Keratinocyte (primary cell): ENCODE measurements at regions not wholly inside any gene's neighbourhood (a gene's known extent, or its start where the extent isn't known, plus 50 kb on each side); places are given as distances from the start of the nearest gene placed in this dataset.
"Not testable (repeated sequence)": the region's sequence is repeated elsewhere in the genome, so short reads cannot be mapped to it uniquely, and the experiment has no call there.

Source experiments
- DNase-seq: peaks from one replicate; pipeline ENCODE4 v3.0.0-alpha.2; 2011; ENCODE audit warnings: low read depth, missing footprints, low spot score
- FAIRE-seq: peaks from 2 replicates; lab custom pipeline; 2011; peaks lifted over from hg19 to GRCh38; lab: Jason Lieb, UNC
- H2AFZ ChIP-seq: 2 replicates; pipeline ENCODE4 v1.6.0; 2012; ENCODE audit warnings: low read length, control low read depth, inconsistent platforms; ENCODE audit not compliant: control insufficient read depth
- H3K27ac ChIP-seq: 2 replicates; pipeline ENCODE4 v1.5.1; 2011; ENCODE audit warnings: low read length; ENCODE audit not compliant: control insufficient read depth, insufficient read depth
- H3K27me3 ChIP-seq: 3 replicates; pipeline ENCODE4 v1.6.0; 2011; ENCODE audit warnings: low read length; ENCODE audit not compliant: control insufficient read depth, insufficient read depth; ENCODE audit errors: extremely low read depth
- H3K36me3 ChIP-seq, 2 experiments: 2 replicates in 1 of 2; 3 replicates in 1 of 2; pipeline ENCODE4 v1.5.1; 2011; ENCODE audit warnings: low read length in 2 of 2, mild to moderate bottlenecking in 1 of 2; ENCODE audit not compliant: control insufficient read depth in 2 of 2, insufficient read depth in 2 of 2; ENCODE audit errors: extremely low read depth in 1 of 2
- H3K4me1 ChIP-seq: 3 replicates; pipeline ENCODE4 v1.5.1; 2011; ENCODE audit warnings: low read length; ENCODE audit not compliant: control insufficient read depth, insufficient read depth; ENCODE audit errors: extremely low read depth
- H3K4me2 ChIP-seq: 3 replicates; pipeline ENCODE4 v1.6.0; 2011; ENCODE audit warnings: low read depth, low read length; ENCODE audit not compliant: control insufficient read depth, insufficient read depth; ENCODE audit errors: extremely low read depth
- H3K4me3 ChIP-seq, 3 experiments: fragments of 200-600 bp in 1 of 3; sonication (generic) in 1 of 3; 2 replicates in 2 of 3; 3 replicates in 1 of 3; pipeline ENCODE4 v1.5.1; 2011 to 2016; ENCODE audit warnings: low read length in 3 of 3, mild to moderate bottlenecking in 3 of 3, control low read depth in 2 of 3, inconsistent platforms in 1 of 3, low read depth in 1 of 3, mixed read lengths in 1 of 3, mixed run types in 1 of 3, moderate library complexity in 1 of 3; ENCODE audit not compliant: control insufficient read depth in 2 of 3, insufficient read depth in 2 of 3; ENCODE audit errors: extremely low read depth in 1 of 3
- H3K79me2 ChIP-seq: 2 replicates; pipeline ENCODE4 v1.6.0; 2012; ENCODE audit warnings: low read length; ENCODE audit not compliant: control insufficient read depth, insufficient read depth
- H3K9ac ChIP-seq: 3 replicates; pipeline ENCODE4 v1.6.0; 2011; ENCODE audit warnings: low read length; ENCODE audit not compliant: control insufficient read depth, insufficient read depth; ENCODE audit errors: extremely low read depth
- H3K9me1 ChIP-seq: 3 replicates; pipeline ENCODE4 v1.6.0; 2011; ENCODE audit warnings: low read length; ENCODE audit not compliant: control insufficient read depth, insufficient read depth; ENCODE audit errors: extremely low read depth
- H3K9me3 ChIP-seq: 2 replicates; pipeline ENCODE4 v1.5.1; 2012; ENCODE audit warnings: low read depth, low read length; ENCODE audit not compliant: control insufficient read depth
- H4K20me1 ChIP-seq: 3 replicates; pipeline ENCODE4 v1.6.0; 2011; ENCODE audit warnings: low read length; ENCODE audit not compliant: control insufficient read depth, insufficient read depth; ENCODE audit errors: extremely low read depth
- EZH2 ChIP-seq: IDR thresholded peaks from one replicate; pipeline ENCODE4 v1.6.1; 2012; ENCODE audit warnings: inconsistent platforms, mild to moderate bottlenecking, low read length, moderate library complexity
- dilution Hi-C: fragments of 300-500 bp; cut with MboI; formaldehyde crosslinking; loops from one replicate; pipeline ENCODE4 v1.7.0; 2020; ENCODE audit warnings: low sequenced_read_pairs; ENCODE audit not compliant: extremely low pct_ligation_motif_present
- TF ChIP-seq, protein P1 (sequence below), 3 experiments: IDR thresholded peaks in 1 of 3; conservative IDR thresholded peaks in 1 of 3; optimal IDR thresholded peaks in 1 of 3; 2 replicates in 2 of 3; 3 replicates in 1 of 3; pipeline versions ENCODE3 to v1.5.1; 2011; ENCODE audit warnings: low read length in 3 of 3, mild to moderate bottlenecking in 3 of 3, moderate library complexity in 2 of 3, control low read depth in 1 of 3, inconsistent platforms in 1 of 3; ENCODE audit not compliant: insufficient read depth in 2 of 3; ENCODE audit errors: extremely low read depth in 1 of 3

DNA sequence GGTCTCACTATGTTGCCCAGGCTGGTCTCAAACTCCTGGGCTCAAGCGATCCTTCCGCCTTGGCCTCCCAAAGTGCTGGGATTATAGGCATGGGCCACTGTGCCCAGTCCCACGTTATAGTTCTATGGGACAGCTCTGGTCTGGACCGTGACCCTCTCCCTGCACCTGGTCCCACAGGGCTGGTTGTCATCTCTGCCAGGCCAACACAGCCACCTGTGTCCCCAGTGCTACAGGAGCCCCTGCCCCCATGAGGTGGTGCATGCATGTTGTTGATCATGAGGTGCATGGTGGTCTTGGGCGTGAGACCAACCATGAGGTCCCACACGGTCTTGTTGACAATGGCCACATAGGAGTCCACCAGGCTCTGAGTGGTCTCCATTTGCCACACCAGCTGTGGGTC, 51.0 kb upstream of the UBE2Q2 start:
- H3K27ac ChIP-seq, H3K36me3 ChIP-seq, FAIRE-seq, H3K9me3 ChIP-seq, H3K4me2 ChIP-seq, H3K4me3 ChIP-seq, H2AFZ ChIP-seq, H3K4me1 ChIP-seq, dilution Hi-C loops, H3K79me2 ChIP-seq, DNase-seq, H4K20me1 ChIP-seq, H3K9ac ChIP-seq, H3K27me3 ChIP-seq, H3K9me1 ChIP-seq: not testable (repeated sequence)

DNA sequence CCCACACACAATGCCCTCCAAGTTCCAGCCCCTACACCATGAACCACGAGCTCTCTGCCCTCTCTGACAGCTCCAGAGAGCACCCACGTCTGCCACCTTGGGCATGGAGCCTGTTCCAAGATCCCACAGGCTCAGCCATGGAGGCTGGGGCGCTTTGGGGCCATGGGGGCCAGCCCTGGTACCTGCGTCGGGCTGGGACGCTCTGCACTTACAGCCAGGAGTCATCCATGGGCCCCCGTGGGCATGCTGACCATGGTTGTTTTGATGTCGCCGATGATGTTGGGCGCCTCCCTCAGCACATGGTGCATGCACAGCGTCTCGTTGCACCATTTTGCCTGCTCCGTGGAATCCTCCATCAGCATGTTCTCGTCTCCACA, 51.9 kb upstream of the UBE2Q2 start:
- Histone ChIP-seq H3K27me3 (peaks cover 7% of the 10 kb centered on the region), H3K4me2 (no peak overlapping the region), H3K9me1 (no peaks in the 10 kb centered on the region), H3K9ac (no peak overlapping the region), H3K9me3 (no peaks in the 10 kb centered on the region), H3K4me1 (peaks cover 1% of the 10 kb centered on the region), H3K4me3 (no peak overlapping the region), H2AFZ (no peak overlapping the region), H3K79me2 (no peaks in the 10 kb centered on the region), H3K27ac (no peak overlapping the region), H4K20me1 (no peaks in the 10 kb centered on the region), H3K36me3 (no peaks in the 10 kb centered on the region)
- DNase-seq (no peak), FAIRE-seq (no peak)
- dilution Hi-C loops, result no loop called here
- TF ChIP-seq, protein P1, sequence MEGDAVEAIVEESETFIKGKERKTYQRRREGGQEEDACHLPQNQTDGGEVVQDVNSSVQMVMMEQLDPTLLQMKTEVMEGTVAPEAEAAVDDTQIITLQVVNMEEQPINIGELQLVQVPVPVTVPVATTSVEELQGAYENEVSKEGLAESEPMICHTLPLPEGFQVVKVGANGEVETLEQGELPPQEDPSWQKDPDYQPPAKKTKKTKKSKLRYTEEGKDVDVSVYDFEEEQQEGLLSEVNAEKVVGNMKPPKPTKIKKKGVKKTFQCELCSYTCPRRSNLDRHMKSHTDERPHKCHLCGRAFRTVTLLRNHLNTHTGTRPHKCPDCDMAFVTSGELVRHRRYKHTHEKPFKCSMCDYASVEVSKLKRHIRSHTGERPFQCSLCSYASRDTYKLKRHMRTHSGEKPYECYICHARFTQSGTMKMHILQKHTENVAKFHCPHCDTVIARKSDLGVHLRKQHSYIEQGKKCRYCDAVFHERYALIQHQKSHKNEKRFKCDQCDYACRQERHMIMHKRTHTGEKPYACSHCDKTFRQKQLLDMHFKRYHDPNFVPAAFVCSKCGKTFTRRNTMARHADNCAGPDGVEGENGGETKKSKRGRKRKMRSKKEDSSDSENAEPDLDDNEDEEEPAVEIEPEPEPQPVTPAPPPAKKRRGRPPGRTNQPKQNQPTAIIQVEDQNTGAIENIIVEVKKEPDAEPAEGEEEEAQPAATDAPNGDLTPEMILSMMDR (optimal IDR thresholded peaks at IDR 0.05 in 1 of 3, IDR thresholded peaks at IDR 0.05 in 1 of 3, conservative IDR thresholded peaks at IDR 0.05 in 1 of 3; ENCODE audit: extremely low read depth in 1 of 3, insufficient read depth in 2 of 3, low read length in 3 of 3), result no peak
- no peak for TF ChIP-seq EZH2

DNA sequence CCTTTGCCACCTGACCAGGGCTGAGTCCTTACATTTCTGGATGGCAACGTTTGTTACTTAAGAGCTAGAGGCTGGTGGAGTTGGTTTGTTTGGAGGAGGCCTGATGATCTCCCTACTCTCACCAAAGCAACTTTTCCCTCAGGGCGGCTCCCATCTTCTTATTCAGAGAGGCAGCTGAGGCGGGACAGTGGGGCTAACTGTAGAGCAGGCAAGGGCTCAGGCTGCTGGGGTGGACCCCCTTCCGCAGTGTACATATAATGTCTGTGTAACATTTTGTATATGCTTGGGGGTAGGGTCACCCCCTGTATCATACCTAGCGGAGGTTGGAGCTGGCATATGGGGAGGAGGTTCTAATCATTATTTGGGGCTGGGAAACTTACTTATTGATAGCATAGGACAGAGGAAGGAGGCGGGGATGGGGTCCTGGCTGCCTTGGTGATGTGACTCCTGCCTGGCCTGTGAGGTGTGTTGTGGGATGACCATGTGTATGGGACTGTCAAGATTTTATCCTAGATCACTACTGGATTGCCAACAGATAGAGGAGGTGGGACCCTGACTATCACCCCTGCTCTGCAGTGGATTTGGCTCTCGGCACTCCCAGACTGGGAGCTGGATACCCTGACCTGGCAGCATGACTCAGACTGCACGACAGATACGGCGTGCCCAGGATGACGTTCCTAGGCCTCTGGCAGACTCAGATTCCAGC, 52.5 kb upstream of the UBE2Q2 start:
- Histone ChIP-seq H2AFZ (no peak overlapping the region), H3K4me2 (no peak overlapping the region), H3K4me1 (no peaks in the 10 kb centered on the region), H3K36me3 (no peaks in the 10 kb centered on the region), H3K9me1 (no peaks in the 10 kb centered on the region), H3K9ac (no peak overlapping the region), H3K27me3 (peaks cover 12% of the 10 kb centered on the region), H3K9me3 (no peaks in the 10 kb centered on the region), H4K20me1 (no peaks in the 10 kb centered on the region), H3K79me2 (no peaks in the 10 kb centered on the region), H3K27ac (no peak overlapping the region), H3K4me3 (no peak overlapping the region)
- FAIRE-seq (no peak), DNase-seq (no peak)
- TF ChIP-seq, protein P1 (optimal IDR thresholded peaks at IDR 0.05 in 1 of 3, IDR thresholded peaks at IDR 0.05 in 1 of 3, conservative IDR thresholded peaks at IDR 0.05 in 1 of 3; ENCODE audit: extremely low read depth in 1 of 3, insufficient read depth in 2 of 3, low read length in 3 of 3), result no peak
- TF ChIP-seq EZH2, result no peak
- dilution Hi-C loops, result no loop called here
